ENCODE measurements at regions not wholly inside any gene's neighbourhood (a gene's known extent, or its start where the extent isn't known, plus 50 kb on each side); places are given as distances from the start of the nearest gene placed in this dataset.
"Not testable (repeated sequence)": the region's sequence is repeated elsewhere in the genome, so short reads cannot be mapped to it uniquely, and the experiment has no call there.

- no peaks in the 10 kb centered on the region for H3K27me3 Mint-ChIP-seq
Observed at GRCh38 chr10:107553470-107553869, 389.0 kb upstream of the SORCS1 start.

GRCh38 chr10:107552963-107553362 is 388.5 kb upstream of the SORCS1 start:
- Mint-ChIP-seq H3K27me3 (no peaks in the 10 kb centered on the region), H3K9me3 (peaks cover 11% of the 10 kb centered on the region), H3K27ac (no peak overlapping the region), H3K4me3 (no peak overlapping the region), H3K36me3 (no peaks in the 10 kb centered on the region), H3K4me1 (no peaks in the 10 kb centered on the region)
- no peak for DNase-seq

More at GRCh38 chr10:107553470-107553869, 389.0 kb upstream of the SORCS1 start:
- Mint-ChIP-seq H3K4me1 (no peaks in the 10 kb centered on the region), H3K27ac (no peak overlapping the region), H3K36me3 (no peaks in the 10 kb centered on the region), H3K9me3 (peaks cover 9% of the 10 kb centered on the region), H3K4me3 (no peak overlapping the region)
- no peak for DNase-seq

GRCh38 chr10:107548301-107548700 is 383.8 kb upstream of the SORCS1 start:
- Mint-ChIP-seq H3K27me3 (no peaks in the 10 kb centered on the region), H3K4me1 (no peaks in the 10 kb centered on the region), H3K36me3 (no peaks in the 10 kb centered on the region), H3K9me3 (peaks cover 11% of the 10 kb centered on the region), H3K27ac (no peak overlapping the region), H3K4me3 (no peak overlapping the region)
- no peak for DNase-seq

- Mint-ChIP-seq H3K36me3 (no peaks in the 10 kb centered on the region), H3K4me1 (no peaks in the 10 kb centered on the region), H3K27me3 (no peaks in the 10 kb centered on the region)
Observed at GRCh38 chr10:107546986-107547385, 382.5 kb upstream of the SORCS1 start.

GRCh38 chr10:107546284-107546683 is 381.8 kb upstream of the SORCS1 start:
- H3K4me1 Mint-ChIP-seq, result no peaks in the 10 kb centered on the region
- H3K27ac Mint-ChIP-seq, result no peak overlapping the region
- H3K36me3 Mint-ChIP-seq, result no peaks in the 10 kb centered on the region
- no peaks in the 10 kb centered on the region for H3K27me3 Mint-ChIP-seq
- no peak overlapping the region for H3K4me3 Mint-ChIP-seq
- H3K9me3 Mint-ChIP-seq, result peaks cover 11% of the 10 kb centered on the region
- no peak for DNase-seq

More at GRCh38 chr10:107546986-107547385, 382.5 kb upstream of the SORCS1 start:
- Mint-ChIP-seq H3K27ac (no peak overlapping the region), H3K4me3 (no peak overlapping the region), H3K9me3 (peaks cover 11% of the 10 kb centered on the region)
- DNase-seq, result no peak

- Mint-ChIP-seq H3K4me1 (no peaks in the 10 kb centered on the region), H3K36me3 (no peaks in the 10 kb centered on the region), H3K27me3 (no peaks in the 10 kb centered on the region), H3K9me3 (peaks cover 9% of the 10 kb centered on the region), H3K27ac (no peak overlapping the region), H3K4me3 (no peak overlapping the region)
- DNase-seq, result no peak
Observed at GRCh38 chr10:107545717-107546116, 381.2 kb upstream of the SORCS1 start.

- Mint-ChIP-seq H3K27me3 (no peaks in the 10 kb centered on the region), H3K4me3 (no peak overlapping the region), H3K27ac (no peak overlapping the region), H3K9me3 (peaks cover 10% of the 10 kb centered on the region), H3K4me1 (no peaks in the 10 kb centered on the region), H3K36me3 (no peaks in the 10 kb centered on the region)
- DNase-seq, result no peak
Observed at GRCh38 chr10:107544706-107545520, 380.4 kb upstream of the SORCS1 start.

- DNase-seq, result no peak
- H3K36me3 Mint-ChIP-seq, result no peaks in the 10 kb centered on the region
- peaks cover 5% of the 10 kb centered on the region for H3K9me3 Mint-ChIP-seq
- H3K4me3 Mint-ChIP-seq, result no peak overlapping the region
- H3K4me1 Mint-ChIP-seq, result no peaks in the 10 kb centered on the region
- H3K27me3 Mint-ChIP-seq, result no peaks in the 10 kb centered on the region
- no peak overlapping the region for H3K27ac Mint-ChIP-seq
Observed at GRCh38 chr10:107542607-107543006, 378.1 kb upstream of the SORCS1 start.

- no peaks in the 10 kb centered on the region for H3K4me1 Mint-ChIP-seq
- DNase-seq, result no peak
- H3K27me3 Mint-ChIP-seq, result no peaks in the 10 kb centered on the region
- peaks cover 7% of the 10 kb centered on the region for H3K9me3 Mint-ChIP-seq
- no peak overlapping the region for H3K4me3 Mint-ChIP-seq
- H3K27ac Mint-ChIP-seq, result no peak overlapping the region
- no peaks in the 10 kb centered on the region for H3K36me3 Mint-ChIP-seq
Observed at GRCh38 chr10:107542016-107542415, 377.5 kb upstream of the SORCS1 start.

- Mint-ChIP-seq H3K9me3 (peaks cover 7% of the 10 kb centered on the region), H3K27me3 (no peaks in the 10 kb centered on the region), H3K27ac (no peak overlapping the region), H3K4me1 (no peaks in the 10 kb centered on the region), H3K36me3 (no peaks in the 10 kb centered on the region), H3K4me3 (no peak overlapping the region)
- no peak for DNase-seq
Observed at GRCh38 chr10:107540981-107541380, 376.5 kb upstream of the SORCS1 start.

- no peak overlapping the region for H3K27ac Mint-ChIP-seq
- H3K9me3 Mint-ChIP-seq, result peaks cover 5% of the 10 kb centered on the region
- H3K36me3 Mint-ChIP-seq, result no peaks in the 10 kb centered on the region
- no peaks in the 10 kb centered on the region for H3K27me3 Mint-ChIP-seq
- no peaks in the 10 kb centered on the region for H3K4me1 Mint-ChIP-seq
- no peak for DNase-seq
- H3K4me3 Mint-ChIP-seq, result no peak overlapping the region
Observed at GRCh38 chr10:107529350-107529749, 364.8 kb upstream of the SORCS1 start.

- H3K4me3 Mint-ChIP-seq, result no peak overlapping the region
- H3K36me3 Mint-ChIP-seq, result no peaks in the 10 kb centered on the region
- no peak for DNase-seq
- H3K4me1 Mint-ChIP-seq, result no peaks in the 10 kb centered on the region
- no peaks in the 10 kb centered on the region for H3K27me3 Mint-ChIP-seq
- no peak overlapping the region for H3K27ac Mint-ChIP-seq
- peaks cover 5% of the 10 kb centered on the region for H3K9me3 Mint-ChIP-seq
Observed at GRCh38 chr10:107520348-107520747, 355.8 kb upstream of the SORCS1 start.

GRCh38 chr10:107517811-107518210 is 353.3 kb upstream of the SORCS1 start:
- peaks cover 5% of the 10 kb centered on the region for H3K9me3 Mint-ChIP-seq
- H3K27ac Mint-ChIP-seq, result no peak overlapping the region
- DNase-seq, result no peak
- H3K4me1 Mint-ChIP-seq, result no peaks in the 10 kb centered on the region
- H3K4me3 Mint-ChIP-seq, result no peak overlapping the region
- H3K36me3 Mint-ChIP-seq, result no peaks in the 10 kb centered on the region
- H3K27me3 Mint-ChIP-seq, result no peaks in the 10 kb centered on the region

GRCh38 chr10:107516349-107516748 is 351.8 kb upstream of the SORCS1 start:
- no peaks in the 10 kb centered on the region for H3K4me1 Mint-ChIP-seq
- no peak overlapping the region for H3K27ac Mint-ChIP-seq
- no peaks in the 10 kb centered on the region for H3K27me3 Mint-ChIP-seq
- DNase-seq, result no peak
- no peaks in the 10 kb centered on the region for H3K36me3 Mint-ChIP-seq
- H3K4me3 Mint-ChIP-seq, result no peak overlapping the region
- H3K9me3 Mint-ChIP-seq, result peaks cover 5% of the 10 kb centered on the region

GRCh38 chr10:107504011-107504410 is 339.5 kb upstream of the SORCS1 start:
- not testable (repeated sequence) for H3K4me1 Mint-ChIP-seq, H3K27me3 Mint-ChIP-seq, H3K27ac Mint-ChIP-seq, DNase-seq, H3K4me3 Mint-ChIP-seq, H3K9me3 Mint-ChIP-seq, H3K36me3 Mint-ChIP-seq

Measured in activated naive CD8-positive, alpha-beta T cell treated with anti-CD3 and anti-CD28 coated beads for 36 hours (primary cell).